Superior temporal gyrus (tissue), 1 donor: ENCODE measurements at regions not wholly inside any gene's neighbourhood (a gene's known extent, or its start where the extent isn't known, plus 50 kb on each side); places are given as distances from the start of the nearest gene placed in this dataset.

Experiments used
- DNase-seq: peaks from one replicate; pipeline ENCODE4 v3.0.0-alpha.2; 2016; ENCODE audit errors: extremely low spot score

DNA sequence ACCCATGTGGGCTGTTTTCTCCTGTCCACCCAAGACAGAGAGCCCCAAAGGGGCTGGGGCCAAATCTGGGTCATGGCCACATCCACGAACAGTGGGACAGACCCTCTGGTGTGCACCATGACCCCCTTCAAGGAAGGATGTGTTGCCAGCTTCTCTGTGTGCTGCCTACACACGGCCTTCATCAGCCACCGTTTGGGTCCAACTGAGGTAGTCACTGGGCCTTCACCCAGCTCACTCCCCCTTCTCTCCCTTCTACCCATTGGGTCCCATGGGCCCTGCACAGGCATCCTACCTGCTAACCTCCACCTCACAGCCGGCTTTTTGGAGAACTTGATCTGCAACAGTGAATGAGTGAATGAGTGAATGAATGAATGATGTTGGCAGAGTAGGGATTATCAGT is 1484.9 kb downstream of the BRD1 start:
- DNase-seq, result no peak

DNA sequence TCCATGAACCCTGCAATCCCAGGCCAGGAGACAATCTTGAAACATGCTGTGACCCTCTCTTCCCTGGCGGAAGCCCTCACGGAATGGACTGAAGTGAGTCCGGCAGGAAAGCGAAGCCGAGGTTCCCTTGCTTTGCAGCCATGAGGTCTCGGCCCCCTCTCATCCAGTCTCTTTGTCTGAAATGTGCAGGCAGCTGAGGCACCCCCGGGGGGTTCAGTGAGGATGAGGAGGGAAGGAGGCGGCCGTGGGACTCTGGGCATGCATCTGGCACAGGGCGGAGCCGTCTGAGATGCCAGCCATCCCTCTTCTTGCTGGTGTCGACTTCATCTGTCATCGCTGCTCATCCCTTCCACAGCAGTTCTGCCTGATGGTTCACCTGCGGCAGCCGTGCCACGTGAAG is 1485.7 kb downstream of the BRD1 start:
- no peak for DNase-seq

DNA sequence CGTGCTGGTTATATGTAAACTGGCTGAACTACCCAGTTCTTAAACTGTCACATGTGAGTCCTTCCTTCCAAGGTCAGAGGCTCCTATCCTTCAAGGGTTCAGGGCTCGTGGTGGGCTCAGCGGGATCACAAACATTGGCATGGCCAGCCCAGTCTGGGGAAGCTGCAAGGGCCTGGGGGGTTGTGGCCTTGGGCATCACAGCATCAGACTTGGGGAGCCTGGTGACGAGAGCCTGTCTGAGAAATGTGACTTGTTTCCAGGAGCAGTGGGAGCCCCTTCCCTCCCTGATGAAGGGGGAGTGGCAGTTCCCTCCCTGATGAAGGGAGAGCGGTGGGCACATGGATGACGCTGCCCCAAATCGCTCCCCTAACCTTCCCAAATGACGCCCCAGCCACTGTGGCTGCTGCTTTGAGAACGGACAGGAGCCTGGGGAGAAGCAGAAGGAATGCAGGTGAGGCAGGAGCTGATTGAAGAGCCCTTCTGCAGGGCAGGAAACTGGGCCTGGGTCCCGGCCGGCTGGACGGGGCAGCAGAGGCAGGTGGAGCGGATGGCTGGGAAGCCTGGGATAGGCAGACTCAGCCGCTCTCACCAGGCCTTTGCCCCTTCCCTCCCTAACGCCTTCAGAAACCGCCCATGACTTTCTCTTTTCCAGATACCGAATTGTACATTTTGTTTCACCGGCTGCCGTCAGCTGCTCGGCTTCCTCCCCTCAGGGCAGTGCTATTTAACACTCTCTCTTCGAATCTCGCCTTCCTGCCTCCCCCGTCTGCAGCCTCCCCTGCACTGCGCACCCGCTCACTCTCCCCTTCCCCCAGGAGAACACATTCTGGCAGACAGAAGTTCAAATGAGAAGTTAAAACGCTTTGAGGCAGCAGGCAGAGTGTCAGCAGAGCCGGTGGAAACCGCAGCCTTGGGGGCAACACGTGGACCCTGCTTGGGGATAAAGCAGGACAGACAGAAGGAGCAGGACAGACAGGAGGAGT is 1486.7 kb downstream of the BRD1 start:
- DNase-seq, result no peak

GRCh38 chr22:48340191-48340590 is 1487.5 kb downstream of the BRD1 start:
- no peak for DNase-seq

DNA sequence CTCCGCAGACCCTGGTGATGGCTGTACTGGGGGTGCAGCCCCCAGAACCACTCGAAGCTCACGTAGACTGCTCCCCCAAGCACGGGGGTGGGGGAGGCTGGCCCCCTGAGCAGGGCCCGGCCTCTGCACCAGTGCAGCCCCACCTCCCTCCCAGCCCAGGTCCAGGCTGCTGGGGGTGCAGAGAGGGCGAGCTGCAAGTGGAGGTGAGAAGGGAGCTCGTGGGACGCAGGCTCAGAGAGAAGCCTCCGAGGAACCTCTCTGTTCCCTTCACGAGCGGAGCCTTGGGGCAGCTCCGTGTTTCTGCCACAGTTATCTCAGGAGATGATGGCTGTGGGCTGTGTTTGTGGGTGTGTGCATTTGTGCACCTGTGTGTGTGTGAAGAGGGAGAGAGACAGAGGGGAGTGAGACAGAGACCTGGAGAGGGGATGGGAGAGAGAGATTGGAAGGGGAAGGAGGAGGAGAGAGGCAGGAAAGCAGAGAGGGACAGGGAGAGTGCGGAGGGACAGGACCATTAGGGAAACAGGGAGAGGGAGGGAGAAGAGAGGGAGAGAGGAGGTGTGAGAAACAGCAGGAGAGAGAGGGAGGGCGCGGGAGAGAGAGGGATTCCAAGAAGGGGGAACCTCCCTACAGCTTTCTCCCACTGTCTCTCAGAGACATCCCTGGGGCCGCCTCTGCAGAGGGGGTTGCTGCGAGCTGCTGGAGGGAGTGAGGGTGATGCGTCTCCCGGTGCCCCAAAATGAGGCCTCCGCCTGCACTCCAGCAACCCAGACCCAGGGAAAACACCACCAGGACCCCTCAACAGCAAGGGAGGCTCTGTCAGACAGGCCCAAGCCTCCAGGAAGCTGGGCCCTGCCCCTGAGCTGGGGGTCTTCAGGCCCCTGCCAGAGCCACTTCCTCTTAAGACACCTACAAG is 1488.6 kb downstream of the BRD1 start:
- DNase-seq, result no peak

DNA sequence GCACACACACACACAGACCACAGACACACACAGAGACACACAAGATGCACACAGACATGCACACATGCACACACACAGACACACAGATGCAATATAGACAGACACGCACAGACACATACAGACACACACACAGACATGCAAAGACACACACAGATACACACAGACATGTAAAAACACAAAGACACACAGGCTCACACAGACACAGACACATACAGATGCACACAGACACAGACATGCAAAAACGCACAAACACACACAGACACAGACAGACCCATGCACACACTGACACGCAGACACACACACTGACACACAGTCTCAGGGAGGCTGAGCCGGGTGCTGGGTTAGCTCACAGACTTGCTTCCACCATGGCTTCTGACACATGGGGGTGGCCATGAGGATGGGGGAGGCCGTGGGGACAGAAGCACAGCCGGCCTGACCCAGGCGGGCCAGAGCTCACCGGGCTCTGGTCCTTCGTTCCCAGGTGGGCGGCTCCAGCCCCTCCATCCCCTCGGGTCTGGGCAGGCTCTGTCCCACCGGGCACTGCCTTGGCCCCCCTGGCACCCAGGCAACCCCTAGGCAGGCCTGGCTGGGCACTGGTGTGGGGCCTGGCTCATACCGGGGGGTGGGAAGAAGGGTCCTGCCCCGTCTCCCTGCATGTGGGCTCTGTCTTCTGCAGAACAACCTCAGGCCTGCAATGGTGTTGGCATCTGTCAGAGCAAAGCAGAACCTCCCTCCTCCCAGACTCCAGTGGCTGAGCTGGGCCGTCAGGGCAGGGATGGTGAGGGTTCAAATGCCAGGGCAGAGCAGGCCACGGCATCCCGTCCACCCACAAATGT is 1489.5 kb downstream of the BRD1 start:
- no peak for DNase-seq

DNA sequence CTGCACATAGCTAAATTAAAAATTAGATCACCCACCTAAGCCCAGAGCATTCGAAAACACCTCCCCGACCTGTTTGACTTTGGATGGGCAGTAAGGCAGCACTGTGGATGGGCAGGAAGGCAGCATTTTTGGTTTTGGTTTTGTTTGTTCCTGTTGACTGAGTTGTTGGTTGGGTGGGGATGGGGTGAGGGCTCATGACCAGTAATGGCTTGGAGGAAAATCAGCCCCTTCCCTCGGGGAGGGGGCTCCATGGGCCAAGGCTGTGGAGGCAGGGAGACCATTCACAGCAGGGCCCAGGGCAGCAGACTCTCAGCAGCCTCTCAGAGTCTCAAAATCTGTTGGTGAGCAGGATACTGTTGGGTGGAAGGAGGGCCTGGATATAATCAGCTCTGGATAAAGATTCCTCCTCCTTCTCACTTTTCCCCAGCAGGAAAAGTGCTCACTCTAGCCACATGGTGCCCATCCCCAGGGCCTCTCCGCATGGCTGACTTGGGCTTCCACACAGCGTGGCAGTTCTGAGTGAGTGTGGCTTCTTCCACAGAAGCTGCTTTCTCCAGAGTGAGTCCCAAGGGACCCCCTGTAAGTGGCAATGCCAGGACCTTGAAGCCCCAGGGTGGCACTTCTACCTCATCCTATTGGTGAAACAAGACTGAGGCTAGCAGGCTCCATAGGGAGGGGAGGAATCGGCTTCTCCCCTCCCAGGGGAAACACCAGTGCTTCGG is 1491.2 kb downstream of the BRD1 start:
- no peak for DNase-seq

DNA sequence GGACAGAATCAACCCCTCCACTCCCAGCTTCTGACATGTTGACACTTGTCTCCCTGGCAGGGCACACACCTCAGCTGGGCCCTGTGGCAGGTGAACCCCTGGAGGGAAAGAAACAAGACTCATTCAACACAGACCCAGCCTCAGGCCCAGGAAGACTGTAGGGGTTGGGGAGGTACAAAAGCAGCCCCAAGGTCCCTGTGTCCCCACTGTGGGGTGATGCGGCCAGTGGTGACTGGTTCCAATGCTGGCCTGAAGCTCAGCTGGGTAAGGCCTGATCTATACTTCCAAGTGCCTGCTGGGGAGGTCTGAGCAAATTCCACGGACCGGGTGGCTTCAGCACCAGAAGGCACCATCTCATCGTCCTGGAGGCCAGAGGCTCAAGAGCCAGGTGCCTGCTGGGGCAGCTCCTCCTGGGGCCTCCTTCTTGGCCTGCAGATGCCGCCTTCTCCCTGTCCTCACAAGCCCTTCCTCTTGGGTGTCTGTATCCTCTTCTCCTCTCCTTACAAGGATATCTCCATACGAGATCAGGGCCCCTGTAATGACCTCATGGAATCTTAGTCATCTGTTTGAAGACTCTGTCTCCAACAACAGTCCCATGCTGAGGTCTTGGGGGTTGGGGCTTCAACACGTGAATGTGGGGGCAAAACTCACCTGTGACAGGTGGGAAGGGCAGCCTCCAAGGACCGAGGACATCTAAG is 1492.1 kb downstream of the BRD1 start:
- no peak for DNase-seq

DNA sequence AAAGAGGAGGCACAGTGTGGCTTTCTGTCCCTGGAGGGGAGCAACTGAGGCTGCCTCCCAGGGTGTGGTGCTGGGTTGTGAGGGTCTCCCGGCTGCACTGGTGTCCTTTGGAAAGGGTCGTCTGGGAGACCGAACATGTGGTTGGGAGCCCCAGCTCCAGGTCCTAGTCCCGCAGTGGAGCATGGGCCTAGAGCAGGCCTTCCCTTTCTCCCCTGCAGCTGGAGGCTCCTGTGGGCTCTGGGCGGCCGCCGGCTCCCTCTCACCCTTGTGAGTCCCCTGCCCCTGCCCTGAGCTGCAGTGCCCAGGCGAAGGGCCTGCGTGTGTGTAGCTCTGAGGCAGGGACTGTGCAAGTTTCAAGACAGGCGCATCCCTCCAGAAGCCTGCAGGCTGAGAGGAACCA is 1492.7 kb downstream of the BRD1 start:
- no peak for DNase-seq

- no peak for DNase-seq
Observed at GRCh38 chr22:48333816-48334735, 1493.6 kb downstream of the BRD1 start.

- no peak for DNase-seq
Observed at GRCh38 chr22:48333323-48333763, 1494.3 kb downstream of the BRD1 start.

- no peak for DNase-seq
Observed at GRCh38 chr22:48332438-48333322, 1495.0 kb downstream of the BRD1 start.

DNA sequence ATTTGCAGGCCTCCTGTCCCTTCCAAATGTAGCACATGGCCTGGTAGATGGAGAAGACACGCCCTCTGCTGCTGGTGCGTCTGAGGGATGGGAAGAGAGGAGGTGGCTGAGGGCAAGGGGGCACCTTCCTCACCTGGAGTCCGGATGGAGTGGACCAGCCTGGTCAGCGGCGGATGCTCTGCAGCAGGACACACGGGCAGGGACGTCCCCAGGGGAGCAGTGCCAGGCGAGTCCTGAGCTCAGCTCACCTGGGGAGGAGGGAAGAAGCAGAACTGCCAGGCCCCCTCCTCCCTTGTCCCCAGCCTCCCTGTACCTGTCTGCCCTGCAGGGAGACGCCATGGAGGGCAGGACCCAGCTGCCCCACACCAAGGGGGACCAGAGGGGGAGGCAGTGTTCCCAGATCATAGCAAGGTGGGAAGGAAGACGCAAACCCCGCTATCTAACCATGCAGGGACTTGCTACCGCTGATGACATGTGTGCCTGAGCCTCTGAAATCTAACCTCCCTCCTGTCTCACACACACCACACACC is 1495.9 kb downstream of the BRD1 start:
- no peak for DNase-seq

DNA sequence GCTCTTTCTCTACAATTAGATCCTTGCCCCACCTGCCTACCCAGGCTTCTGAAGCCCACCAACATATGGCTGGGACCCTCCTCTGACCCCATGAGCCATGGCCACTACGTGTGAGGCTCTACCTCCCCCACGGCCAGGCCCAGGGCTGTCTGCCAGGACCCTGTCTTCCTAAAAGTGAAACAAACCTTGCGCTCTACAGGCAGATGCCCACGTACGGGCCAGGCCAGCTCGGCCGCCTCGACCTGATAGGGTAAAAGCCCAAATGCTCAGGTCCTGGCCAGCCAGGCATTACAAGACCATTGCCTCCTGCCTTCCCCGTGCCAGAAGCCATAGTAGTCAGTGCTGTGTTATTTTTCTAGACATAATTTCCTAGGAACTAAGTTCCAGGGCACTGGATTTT is 1496.4 kb downstream of the BRD1 start:
- DNase-seq, result no peak

DNA sequence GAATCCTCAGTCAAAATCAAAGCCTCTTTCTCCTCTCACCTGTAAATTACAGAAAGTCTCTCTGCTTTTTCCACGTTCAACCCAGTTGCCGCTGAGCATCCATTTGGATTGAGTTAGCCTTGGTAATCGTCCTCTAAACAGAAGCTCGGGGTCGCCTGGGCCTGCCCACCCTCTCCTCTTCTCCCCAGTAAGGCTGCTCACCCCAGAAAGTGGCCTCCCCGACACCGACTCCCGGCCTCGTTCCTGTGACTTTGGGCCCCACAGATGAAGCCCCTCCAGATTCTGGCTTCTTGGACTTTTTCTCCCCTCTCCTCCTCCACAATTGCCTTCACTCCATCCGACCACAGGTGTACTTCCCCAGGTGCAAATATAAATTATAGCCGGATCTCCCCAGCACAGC is 1500.0 kb downstream of the BRD1 start:
- DNase-seq, result no peak

- no peak for DNase-seq
Observed at GRCh38 chr22:48323746-48324145, 1503.9 kb downstream of the BRD1 start.

DNA sequence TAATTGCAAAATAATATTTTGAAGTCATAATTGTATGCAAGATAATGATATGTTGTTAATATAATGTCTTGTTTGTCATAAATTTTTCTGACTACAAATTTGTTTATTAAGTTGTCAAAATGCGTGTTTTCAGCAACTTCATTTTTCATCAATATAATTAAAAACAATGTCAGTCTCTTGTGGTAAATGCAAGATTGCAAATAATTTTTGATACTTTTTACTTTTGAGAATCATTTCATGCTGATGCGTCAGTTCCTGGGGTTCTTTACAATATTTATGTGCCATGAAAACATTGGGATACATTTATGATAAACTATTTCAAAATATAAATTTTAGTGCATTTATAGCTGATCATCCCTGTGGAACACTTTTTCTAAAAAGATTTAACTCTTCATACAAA is 1504.8 kb downstream of the BRD1 start:
- DNase-seq, result no peak

DNA sequence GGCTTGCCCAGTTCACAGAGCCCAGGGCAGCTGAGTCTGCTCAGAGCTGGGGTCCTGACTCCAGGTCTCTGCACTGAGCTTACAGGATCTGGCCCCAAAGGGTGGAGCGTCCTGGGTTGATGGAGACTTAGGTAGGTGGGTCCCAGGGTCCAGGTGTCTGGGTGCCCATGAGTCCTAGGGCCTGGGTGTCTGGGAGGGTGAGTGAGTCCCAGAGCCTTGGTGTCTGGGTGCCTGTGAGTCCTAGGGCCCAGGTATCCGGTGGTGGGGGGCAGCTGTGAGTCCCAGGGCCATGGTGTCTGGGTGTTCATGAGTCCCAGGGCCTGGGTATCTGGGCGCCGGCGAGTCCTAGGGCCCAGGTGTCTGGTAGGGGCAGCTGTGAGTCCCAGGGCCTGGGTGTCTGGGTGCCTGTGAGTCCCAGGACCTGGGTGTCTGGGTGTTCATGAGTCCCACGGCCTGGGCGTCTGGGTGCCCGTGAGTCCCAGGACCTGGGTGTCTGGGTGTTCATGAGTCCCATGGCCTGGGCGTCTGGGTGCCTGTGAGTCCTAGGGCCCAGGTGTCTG is 1505.6 kb downstream of the BRD1 start:
- no peak for DNase-seq
